Left cardiac atrium (tissue), 4 donors: ENCODE measurements at regions not wholly inside any gene's neighbourhood (a gene's known extent, or its start where the extent isn't known, plus 50 kb on each side); places are given as distances from the start of the nearest gene placed in this dataset.
A peak's percentile ranks its signal among the peaks of the same experiment; 100 is the strongest.
"Not testable (repeated sequence)": the region's sequence is repeated elsewhere in the genome, so short reads cannot be mapped to it uniquely, and the experiment has no call there.

ENCODE experiments used
- ATAC-seq, 2 donors: fragments of 200-7000 bp; cut with Tn5 transposase; one replicate each; pipeline ENCODE4 v1.9.1; 2020; ENCODE audit warnings: mild to moderate bottlenecking in 2 of 2, moderate library complexity in 2 of 2
- DNase-seq: peaks from one replicate; pipeline ENCODE4 v3.0.0-alpha.2; 2020
- intact Hi-C, 2 donors: fragments of 100-400 bp; cut with DNase I; formaldehyde crosslinking; loops; one replicate each; pipeline versions ENCODE4 v1.14.1 to v1.15.1; 2022 to 2023
- donor health status: DM: no; HTN: yes; CAD: no.
- donor health status: DM: no; HTN: yes; CAD: no; lungs with severe emphysema.
- donor health status: DM: yes; HTN: yes; CAD: no.
- donor health status: Dilated cardiomyopathy.

- ATAC-seq (no peak), DNase-seq (no peak)
- intact Hi-C loops: no loop called here
Observed at GRCh38 chr3:150357923-150358607, 50.0 kb upstream of the TSC22D2 start.

GRCh38 chr3:150357140-150357539 lies 51.0 kb upstream of the TSC22D2 start:
- ATAC-seq: peak; percentile 58 to 79
- DNase-seq: no peak
- intact Hi-C loops: no loop called here

GRCh38 chr3:150355574-150355973 lies 52.5 kb upstream of the TSC22D2 start:
- DNase-seq (no peak), ATAC-seq (no peak)
- intact Hi-C loops: no loop called here

- ATAC-seq: no peak
- DNase-seq: no peak
- intact Hi-C loops: no loop called here
Observed at GRCh38 chr3:150352931-150353330, 55.2 kb upstream of the TSC22D2 start.

GRCh38 chr3:150351398-150351797 lies 56.7 kb upstream of the TSC22D2 start:
- ATAC-seq (no peak), DNase-seq (no peak)
- intact Hi-C loops: no loop called here

GRCh38 chr3:150349314-150350097 lies 58.6 kb upstream of the TSC22D2 start:
- peak; percentile 87 to 94 for ATAC-seq
- DNase-seq: peak; percentile 63
- intact Hi-C loops: loop anchor here in 1 of 2 donors (2.0 to 10.0 kb wide), 2 partner anchors 59 to 95 kb away; partner anchors contain the start of gene TSC22D2

- no peak for DNase-seq
- peak; percentile 81 to 88 for ATAC-seq
Observed at GRCh38 chr3:150348500-150348899, 59.6 kb upstream of the TSC22D2 start.

GRCh38 chr3:150346981-150347863 lies 60.9 kb upstream of the TSC22D2 start:
- ATAC-seq: no peak
- intact Hi-C loops: loop anchor here in 1 of 2 donors (10.0 kb wide), 1 partner anchor 92 kb away; no protein-coding TSS in a partner anchor
- DNase-seq: no peak

More at GRCh38 chr3:150348500-150348899, 59.6 kb upstream of the TSC22D2 start:
- intact Hi-C loops: loop anchor here in 1 of 2 donors (2.0 to 10.0 kb wide), 2 partner anchors 60 to 94 kb away; partner anchors contain the start of gene TSC22D2

GRCh38 chr3:150346266-150346665 lies 61.8 kb upstream of the TSC22D2 start:
- intact Hi-C loops: loop anchor here in 1 of 2 donors (10.0 kb wide), 1 partner anchor 91 kb away; no protein-coding TSS in a partner anchor
- DNase-seq: no peak
- no peak for ATAC-seq

- no peak for DNase-seq
- peak in 1 of 2 donors; percentile 15 for ATAC-seq
- intact Hi-C loops: loop anchor here in 1 of 2 donors (10.0 kb wide), 1 partner anchor 90 kb away; no protein-coding TSS in a partner anchor
Observed at GRCh38 chr3:150345021-150345538, 63.0 kb upstream of the TSC22D2 start.

GRCh38 chr3:150344079-150344759 lies 63.9 kb upstream of the TSC22D2 start:
- intact Hi-C loops: loop anchor here in 1 of 2 donors (10.0 kb wide), 1 partner anchor 89 kb away; no protein-coding TSS in a partner anchor
- ATAC-seq (no peak), DNase-seq (no peak)

GRCh38 chr3:150342896-150343467 lies 65.1 kb upstream of the TSC22D2 start:
- intact Hi-C loops: loop anchor here in 1 of 2 donors (10.0 kb wide), 1 partner anchor 88 kb away; no protein-coding TSS in a partner anchor
- DNase-seq (no peak), ATAC-seq (no peak)

- intact Hi-C loops: loop anchor here in 1 of 2 donors (10.0 kb wide), 1 partner anchor 87 kb away; no protein-coding TSS in a partner anchor
- DNase-seq (peak; percentile 36), ATAC-seq (peak; percentile 76 to 91)
Observed at GRCh38 chr3:150341891-150342290, 66.2 kb upstream of the TSC22D2 start.

- intact Hi-C loops, ATAC-seq, DNase-seq: not testable (repeated sequence)
Observed at GRCh38 chr3:150336363-150336762, 71.7 kb upstream of the TSC22D2 start.

GRCh38 chr3:150335631-150336030 lies 72.5 kb upstream of the TSC22D2 start:
- DNase-seq: no peak
- ATAC-seq: no peak
- intact Hi-C loops: no loop called here

- no peak for ATAC-seq
Observed at GRCh38 chr3:150334974-150335373, 73.1 kb upstream of the TSC22D2 start.

GRCh38 chr3:150333477-150333876 lies 74.6 kb upstream of the TSC22D2 start:
- intact Hi-C loops: no loop called here
- DNase-seq (no peak), ATAC-seq (no peak)

More at GRCh38 chr3:150334974-150335373, 73.1 kb upstream of the TSC22D2 start:
- DNase-seq: no peak
- intact Hi-C loops: no loop called here
